ENCODE measurements at regions not wholly inside any gene's neighbourhood (a gene's known extent, or its start where the extent isn't known, plus 50 kb on each side); places are given as distances from the start of the nearest gene placed in this dataset.

DNA sequence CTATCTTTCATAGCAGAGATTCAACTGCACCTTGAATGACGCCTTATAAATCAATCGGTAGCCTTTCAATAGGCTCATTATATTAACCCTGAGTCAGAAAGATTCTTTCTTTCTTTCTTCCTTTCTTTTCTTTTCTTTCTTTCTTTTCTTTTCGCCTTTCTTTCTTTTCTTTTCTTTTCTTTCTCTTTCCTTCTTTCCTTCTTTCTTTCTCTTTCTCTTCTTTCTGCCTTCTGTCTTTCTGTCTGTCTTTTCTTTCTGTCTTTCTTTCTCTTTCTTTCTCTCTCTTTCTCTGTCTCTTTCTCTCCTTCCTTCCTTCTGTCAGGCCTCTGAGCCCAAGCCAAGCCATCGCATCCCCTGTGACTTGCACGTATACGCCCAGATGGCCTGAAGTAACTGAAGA lies 86.0 kb upstream of the CLINT1 start:
- FAIRE-seq (no peak), DNase-seq (ENCODE audit: low read depth, low spot score) (no peak), ATAC-seq (no peak)
- SMC1A ChIA-PET (ENCODE audit: uncharacterized antibody, unreplicated experiment), result interaction anchor here (0.7 kb wide), 1 partner anchor 10 kb away, joined by 3 read pairs; no protein-coding TSS in a partner anchor
- POLR2A ChIA-PET, result no interaction called here
- Histone ChIP-seq H3K9me3 (replicated peaks; ENCODE audit: control insufficient read depth, insufficient read depth, low read length) (no peaks in the 10 kb centered on the region), H3K9ac (ENCODE audit: control insufficient read depth, insufficient read depth, low read length) (no peak overlapping the region), H3K36me3 (ENCODE audit: control insufficient read depth in 2 of 2, insufficient read depth in 2 of 2, low read length in 1 of 2) (no peaks in the 10 kb centered on the region), H3K27me3 (replicated peaks in 1 of 2; ENCODE audit: control insufficient read depth in 2 of 2, insufficient read depth in 2 of 2, low read length in 1 of 2) (no peaks in the 10 kb centered on the region), H3K4me3 (no peak overlapping the region), H2AFZ (ENCODE audit: control insufficient read depth, low read depth, low read length) (no peak overlapping the region), H4K20me1 (ENCODE audit: control insufficient read depth, insufficient read depth) (no peaks in the 10 kb centered on the region), H3K79me2 (ENCODE audit: control insufficient read depth, insufficient read depth, low read length) (no peaks in the 10 kb centered on the region), H3K27ac (ENCODE audit: control insufficient read depth, insufficient read depth) (no peak overlapping the region), H3K4me2 (ENCODE audit: control insufficient read depth, insufficient read depth) (no peak overlapping the region), H3K4me1 (ENCODE audit: control insufficient read depth, insufficient read depth, low read length) (no peaks in the 10 kb centered on the region)
- 78% methylated on average over 6 of the region's 6 CpGs for WGBS (ENCODE audit: insufficient coverage, insufficient replicate concordance, low lambda C conversion rate, missing lambda C conversion rate)
- in situ Hi-C loops (cut with MboI), result loop anchor here (5.0 kb wide), 1 partner anchor 123 kb away; no protein-coding TSS in a partner anchor
- CTCF ChIA-PET, result no interaction called here
- no TSS peak for BruUV-seq (replicated peaks)
- TF ChIP-seq RAD51 (IDR thresholded peaks at IDR 0.05) (no peak), CHD1 (IDR thresholded peaks at IDR 0.05; ENCODE audit: low read depth, low read length) (no peak), ZNF217 (IDR thresholded peaks at IDR 0.05) (no peak), RELA (IDR thresholded peaks at IDR 0.05; ENCODE audit: borderline replicate concordance, partially characterized antibody) (no peak), BHLHE40 (IDR thresholded peaks at IDR 0.05; ENCODE audit: borderline replicate concordance in 1 of 2, low read depth in 2 of 2, low read length in 1 of 2) (no peak), SMAD5 (IDR thresholded peaks at IDR 0.05; ENCODE audit: low read depth) (no peak), NRF1 (conservative IDR thresholded peaks at IDR 0.05; ENCODE audit: low read depth, low read length) (no peak), HCFC1 (IDR thresholded peaks at IDR 0.05; ENCODE audit: low read length) (no peak), ZNF274 (IDR thresholded peaks at IDR 0.05; ENCODE audit: insufficient read depth, insufficient read length) (no peak), EED (IDR thresholded peaks at IDR 0.05; ENCODE audit: low read depth) (no peak), SP1 (IDR thresholded peaks at IDR 0.05; ENCODE audit: low read depth, low read length) (no peak), NFYB (IDR thresholded peaks at IDR 0.05; ENCODE audit: insufficient read depth, low read depth, low read length) (no peak), SIN3A (IDR thresholded peaks at IDR 0.05; ENCODE audit: low read depth, low read length) (no peak)
- TF ChIP-seq, protein P1, sequence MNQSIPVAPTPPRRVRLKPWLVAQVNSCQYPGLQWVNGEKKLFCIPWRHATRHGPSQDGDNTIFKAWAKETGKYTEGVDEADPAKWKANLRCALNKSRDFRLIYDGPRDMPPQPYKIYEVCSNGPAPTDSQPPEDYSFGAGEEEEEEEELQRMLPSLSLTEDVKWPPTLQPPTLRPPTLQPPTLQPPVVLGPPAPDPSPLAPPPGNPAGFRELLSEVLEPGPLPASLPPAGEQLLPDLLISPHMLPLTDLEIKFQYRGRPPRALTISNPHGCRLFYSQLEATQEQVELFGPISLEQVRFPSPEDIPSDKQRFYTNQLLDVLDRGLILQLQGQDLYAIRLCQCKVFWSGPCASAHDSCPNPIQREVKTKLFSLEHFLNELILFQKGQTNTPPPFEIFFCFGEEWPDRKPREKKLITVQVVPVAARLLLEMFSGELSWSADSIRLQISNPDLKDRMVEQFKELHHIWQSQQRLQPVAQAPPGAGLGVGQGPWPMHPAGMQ (IDR thresholded peaks at IDR 0.05; ENCODE audit: borderline replicate concordance), result no peak
- TF ChIP-seq, protein P2, sequence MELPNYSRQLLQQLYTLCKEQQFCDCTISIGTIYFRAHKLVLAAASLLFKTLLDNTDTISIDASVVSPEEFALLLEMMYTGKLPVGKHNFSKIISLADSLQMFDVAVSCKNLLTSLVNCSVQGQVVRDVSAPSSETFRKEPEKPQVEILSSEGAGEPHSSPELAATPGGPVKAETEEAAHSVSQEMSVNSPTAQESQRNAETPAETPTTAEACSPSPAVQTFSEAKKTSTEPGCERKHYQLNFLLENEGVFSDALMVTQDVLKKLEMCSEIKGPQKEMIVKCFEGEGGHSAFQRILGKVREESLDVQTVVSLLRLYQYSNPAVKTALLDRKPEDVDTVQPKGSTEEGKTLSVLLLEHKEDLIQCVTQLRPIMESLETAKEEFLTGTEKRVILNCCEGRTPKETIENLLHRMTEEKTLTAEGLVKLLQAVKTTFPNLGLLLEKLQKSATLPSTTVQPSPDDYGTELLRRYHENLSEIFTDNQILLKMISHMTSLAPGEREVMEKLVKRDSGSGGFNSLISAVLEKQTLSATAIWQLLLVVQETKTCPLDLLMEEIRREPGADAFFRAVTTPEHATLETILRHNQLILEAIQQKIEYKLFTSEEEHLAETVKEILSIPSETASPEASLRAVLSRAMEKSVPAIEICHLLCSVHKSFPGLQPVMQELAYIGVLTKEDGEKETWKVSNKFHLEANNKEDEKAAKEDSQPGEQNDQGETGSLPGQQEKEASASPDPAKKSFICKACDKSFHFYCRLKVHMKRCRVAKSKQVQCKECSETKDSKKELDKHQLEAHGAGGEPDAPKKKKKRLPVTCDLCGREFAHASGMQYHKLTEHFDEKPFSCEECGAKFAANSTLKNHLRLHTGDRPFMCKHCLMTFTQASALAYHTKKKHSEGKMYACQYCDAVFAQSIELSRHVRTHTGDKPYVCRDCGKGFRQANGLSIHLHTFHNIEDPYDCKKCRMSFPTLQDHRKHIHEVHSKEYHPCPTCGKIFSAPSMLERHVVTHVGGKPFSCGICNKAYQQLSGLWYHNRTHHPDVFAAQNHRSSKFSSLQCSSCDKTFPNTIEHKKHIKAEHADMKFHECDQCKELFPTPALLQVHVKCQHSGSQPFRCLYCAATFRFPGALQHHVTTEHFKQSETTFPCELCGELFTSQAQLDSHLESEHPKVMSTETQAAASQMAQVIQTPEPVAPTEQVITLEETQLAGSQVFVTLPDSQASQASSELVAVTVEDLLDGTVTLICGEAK (IDR thresholded peaks at IDR 0.05; ENCODE audit: borderline replicate concordance), result no peak
- RAD21 ChIA-PET (ENCODE audit: unreplicated experiment), result no interaction called here
- intact Hi-C loops (cut with micrococcal nuclease; ENCODE audit: unreplicated experiment), result loop anchor here (5.0 kb wide), 1 partner anchor 183 kb away; no protein-coding TSS in a partner anchor
